GM12878 (cell line): ENCODE measurements at regions not wholly inside any gene's neighbourhood (a gene's known extent, or its start where the extent isn't known, plus 50 kb on each side); places are given as distances from the start of the nearest gene placed in this dataset.

Experiments
- CHD2 ChIP-seq: IDR thresholded peaks from 2 replicates; pipeline ENCODE4 v1.6.1; 2011; ENCODE audit warnings: low read depth, low read length, improper control_type of control experiment, borderline replicate concordance
- MXI1 ChIP-seq: fragments of 150-350 bp; IDR thresholded peaks from 2 replicates; pipeline ENCODE4 v1.6.1; 2011; ENCODE audit warnings: low read depth, mild to moderate bottlenecking, inconsistent platforms, low read length, improper control_type of control experiment
- PAX5 ChIP-seq: IDR thresholded peaks from 2 replicates; pipeline ENCODE4 v1.6.1; 2011; ENCODE audit warnings: low read depth, low read length, borderline replicate concordance
- TARDBP ChIP-seq: IDR thresholded peaks from 2 replicates; pipeline ENCODE4 v1.6.1; 2016; ENCODE audit warnings: borderline replicate concordance
- TBL1XR1 ChIP-seq: IDR thresholded peaks from 2 replicates; pipeline ENCODE4 v1.6.1; 2012; ENCODE audit warnings: low read depth, low read length, improper control_type of control experiment
- TF ChIP-seq, protein P1 (sequence below): fragments of 450-650 bp; IDR thresholded peaks from 2 replicates; pipeline ENCODE4 v1.6.1; 2018; ENCODE audit warnings: borderline replicate concordance, mild to moderate bottlenecking; ENCODE audit not compliant: partially characterized antibody
- TF ChIP-seq, protein P2 (sequence below): fragments of 450-650 bp; conservative IDR thresholded peaks from 2 replicates; pipeline ENCODE4 v1.6.1; 2017; ENCODE audit warnings: mild to moderate bottlenecking, moderate library complexity

DNA sequence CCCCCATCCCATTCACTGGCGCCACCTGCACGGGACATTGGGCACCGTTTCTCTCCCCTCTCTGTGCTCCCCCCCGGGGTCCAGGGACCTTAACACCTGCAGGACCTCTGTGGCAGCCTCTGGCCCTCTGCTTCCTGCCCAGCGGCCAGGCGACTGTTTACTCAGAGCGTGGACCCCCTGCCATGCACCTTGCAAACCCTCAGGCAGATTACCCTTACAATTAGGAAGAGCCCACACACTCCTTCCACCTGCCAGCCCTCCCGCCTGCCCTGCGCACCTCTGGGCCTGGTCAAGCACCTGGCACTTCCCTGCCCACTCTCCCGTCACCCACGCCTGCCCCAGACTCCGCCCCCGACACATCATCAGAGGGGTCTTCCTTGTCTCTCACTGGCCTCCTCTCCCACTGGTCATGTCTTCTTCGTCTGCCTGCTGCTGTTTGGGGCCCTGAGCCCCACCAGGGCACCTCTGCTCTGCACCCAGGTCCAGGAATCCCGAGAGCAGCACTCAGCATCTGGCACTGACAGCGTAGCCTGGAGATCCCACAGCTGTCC is 281.3 kb upstream of the IRX4 start (continued):
- TF ChIP-seq CHD2, result no peak
- no peak for TF ChIP-seq PAX5
- no peak for TF ChIP-seq MXI1
- TF ChIP-seq, protein P1, sequence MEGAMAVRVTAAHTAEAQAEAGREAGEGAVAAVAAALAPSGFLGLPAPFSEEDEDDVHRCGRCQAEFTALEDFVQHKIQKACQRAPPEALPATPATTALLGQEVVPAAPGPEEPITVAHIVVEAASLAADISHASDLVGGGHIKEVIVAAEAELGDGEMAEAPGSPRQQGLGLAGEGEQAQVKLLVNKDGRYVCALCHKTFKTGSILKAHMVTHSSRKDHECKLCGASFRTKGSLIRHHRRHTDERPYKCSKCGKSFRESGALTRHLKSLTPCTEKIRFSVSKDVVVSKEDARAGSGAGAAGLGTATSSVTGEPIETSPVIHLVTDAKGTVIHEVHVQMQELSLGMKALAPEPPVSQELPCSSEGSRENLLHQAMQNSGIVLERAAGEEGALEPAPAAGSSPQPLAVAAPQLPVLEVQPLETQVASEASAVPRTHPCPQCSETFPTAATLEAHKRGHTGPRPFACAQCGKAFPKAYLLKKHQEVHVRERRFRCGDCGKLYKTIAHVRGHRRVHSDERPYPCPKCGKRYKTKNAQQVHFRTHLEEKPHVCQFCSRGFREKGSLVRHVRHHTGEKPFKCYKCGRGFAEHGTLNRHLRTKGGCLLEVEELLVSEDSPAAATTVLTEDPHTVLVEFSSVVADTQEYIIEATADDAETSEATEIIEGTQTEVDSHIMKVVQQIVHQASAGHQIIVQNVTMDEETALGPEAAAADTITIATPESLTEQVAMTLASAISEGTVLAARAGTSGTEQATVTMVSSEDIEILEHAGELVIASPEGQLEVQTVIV, result no peak
- TF ChIP-seq, protein P2, sequence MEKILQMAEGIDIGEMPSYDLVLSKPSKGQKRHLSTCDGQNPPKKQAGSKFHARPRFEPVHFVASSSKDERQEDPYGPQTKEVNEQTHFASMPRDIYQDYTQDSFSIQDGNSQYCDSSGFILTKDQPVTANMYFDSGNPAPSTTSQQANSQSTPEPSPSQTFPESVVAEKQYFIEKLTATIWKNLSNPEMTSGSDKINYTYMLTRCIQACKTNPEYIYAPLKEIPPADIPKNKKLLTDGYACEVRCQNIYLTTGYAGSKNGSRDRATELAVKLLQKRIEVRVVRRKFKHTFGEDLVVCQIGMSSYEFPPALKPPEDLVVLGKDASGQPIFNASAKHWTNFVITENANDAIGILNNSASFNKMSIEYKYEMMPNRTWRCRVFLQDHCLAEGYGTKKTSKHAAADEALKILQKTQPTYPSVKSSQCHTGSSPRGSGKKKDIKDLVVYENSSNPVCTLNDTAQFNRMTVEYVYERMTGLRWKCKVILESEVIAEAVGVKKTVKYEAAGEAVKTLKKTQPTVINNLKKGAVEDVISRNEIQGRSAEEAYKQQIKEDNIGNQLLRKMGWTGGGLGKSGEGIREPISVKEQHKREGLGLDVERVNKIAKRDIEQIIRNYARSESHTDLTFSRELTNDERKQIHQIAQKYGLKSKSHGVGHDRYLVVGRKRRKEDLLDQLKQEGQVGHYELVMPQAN, result no peak
- no peak for TF ChIP-seq TBL1XR1
- TF ChIP-seq TARDBP, result no peak
